Trophoblast cell (in vitro differentiated cells and primary cell): ENCODE measurements at regions not wholly inside any gene's neighbourhood (a gene's known extent, or its start where the extent isn't known, plus 50 kb on each side); places are given as distances from the start of the nearest gene placed in this dataset.

Source experiments
- DNase-seq, 2 donors: peaks; one replicate each; pipeline ENCODE4 v3.0.0-alpha.2; 2016
- H2AFZ ChIP-seq: 2 replicates; pipeline ENCODE4 v1.6.1; 2013; ENCODE audit warnings: low read length, moderate library complexity, mild to moderate bottlenecking; ENCODE audit not compliant: insufficient read depth, poor library complexity
- H2AK5ac ChIP-seq: 2 replicates; pipeline ENCODE4 v1.6.1; 2013; ENCODE audit warnings: mild to moderate bottlenecking, low read length
- H2BK120ac ChIP-seq: 2 replicates; pipeline ENCODE4 v1.6.1; 2013; ENCODE audit warnings: low read length, mild to moderate bottlenecking, moderate library complexity; ENCODE audit not compliant: insufficient read depth, poor library complexity
- H2BK12ac ChIP-seq: 2 replicates; pipeline ENCODE4 v1.6.1; 2013; ENCODE audit warnings: mild to moderate bottlenecking, low read length, moderate library complexity
- H2BK5ac ChIP-seq: 2 replicates; pipeline ENCODE4 v1.6.1; 2013; ENCODE audit warnings: low read length, low read depth, moderate library complexity, mild to moderate bottlenecking; ENCODE audit not compliant: poor library complexity
- H3K14ac ChIP-seq: 2 replicates; pipeline ENCODE4 v1.6.1; 2013; ENCODE audit warnings: mild to moderate bottlenecking, low read length
- H3K18ac ChIP-seq: 2 replicates; pipeline ENCODE4 v1.6.1; 2013; ENCODE audit warnings: mild to moderate bottlenecking, low read length
- H3K23ac ChIP-seq: 2 replicates; pipeline ENCODE4 v1.6.1; 2013; ENCODE audit warnings: low read length
- H3K27ac ChIP-seq: 2 replicates; pipeline ENCODE4 v1.5.1; 2013; ENCODE audit warnings: low read depth, mild to moderate bottlenecking, inconsistent platforms, low read length, moderate library complexity
- H3K27me3 ChIP-seq: 2 replicates; pipeline ENCODE4 v1.6.1; 2013; ENCODE audit warnings: inconsistent platforms, mild to moderate bottlenecking, low read length, moderate library complexity; ENCODE audit not compliant: insufficient read depth
- H3K36me3 ChIP-seq, 2 experiments: 1 replicate in 1 of 2; 2 replicates in 1 of 2; pipeline ENCODE4 v1.6.1; 2013; ENCODE audit warnings: low read length in 2 of 2, mild to moderate bottlenecking in 2 of 2, moderate library complexity in 1 of 2; ENCODE audit not compliant: insufficient read depth in 2 of 2, control insufficient read depth in 1 of 2
- H3K4ac ChIP-seq: 2 replicates; pipeline ENCODE4 v1.6.1; 2013; ENCODE audit warnings: low read depth, mild to moderate bottlenecking, low read length, moderate library complexity
- H3K4me1 ChIP-seq, 2 experiments: 1 replicate in 1 of 2; 2 replicates in 1 of 2; pipeline ENCODE4 v1.6.1; 2013; ENCODE audit warnings: low read length in 2 of 2, mild to moderate bottlenecking in 2 of 2, moderate library complexity in 1 of 2; ENCODE audit not compliant: insufficient read depth in 2 of 2, control insufficient read depth in 1 of 2
- H3K4me2 ChIP-seq: 2 replicates; pipeline ENCODE4 v1.6.1; 2013; ENCODE audit warnings: inconsistent platforms, mild to moderate bottlenecking, low read length, moderate library complexity
- H3K4me3 ChIP-seq: 2 replicates; pipeline ENCODE4 v1.5.1; 2013; ENCODE audit warnings: mild to moderate bottlenecking, low read depth, low read length, inconsistent platforms
- H3K79me1 ChIP-seq: one replicate; pipeline ENCODE4 v1.6.1; 2013; ENCODE audit warnings: low read length
- H3K79me2 ChIP-seq: 2 replicates; pipeline ENCODE4 v1.6.1; 2013; ENCODE audit warnings: low read length, mild to moderate bottlenecking; ENCODE audit not compliant: control insufficient read depth, insufficient read depth, poor library complexity
- H3K9ac ChIP-seq: 2 replicates; pipeline ENCODE4 v1.6.1; 2013; ENCODE audit warnings: mild to moderate bottlenecking, low read length
- H3K9me3 ChIP-seq: 2 replicates; pipeline ENCODE4 v1.6.1; 2013; ENCODE audit warnings: low read depth, mild to moderate bottlenecking, control low read depth, inconsistent platforms, low read length; ENCODE audit not compliant: insufficient read depth
- H4K12ac ChIP-seq: 2 replicates; pipeline ENCODE4 v1.6.1; 2013; ENCODE audit warnings: low read depth, mild to moderate bottlenecking, low read length, moderate library complexity
- H4K8ac ChIP-seq: 2 replicates; pipeline ENCODE4 v1.6.1; 2013; ENCODE audit warnings: low read depth, mild to moderate bottlenecking, low read length, moderate library complexity
- H4K91ac ChIP-seq: one replicate; pipeline ENCODE4 v1.6.1; 2013; ENCODE audit warnings: low read depth, mild to moderate bottlenecking, low read length, moderate library complexity
- WGBS: extraction: QIAGEN DNeasy Blood & Tissue Kit; methylation state at CpG from one replicate; pipeline ENCODE4 v1.1.7; 2013; ENCODE audit warnings: missing lambda C conversion rate; ENCODE audit not compliant: insufficient read length, insufficient coverage; ENCODE audit errors: extremely low coverage; 5-methylcytosine and 5-hydroxymethylcytosine counted together

DNA sequence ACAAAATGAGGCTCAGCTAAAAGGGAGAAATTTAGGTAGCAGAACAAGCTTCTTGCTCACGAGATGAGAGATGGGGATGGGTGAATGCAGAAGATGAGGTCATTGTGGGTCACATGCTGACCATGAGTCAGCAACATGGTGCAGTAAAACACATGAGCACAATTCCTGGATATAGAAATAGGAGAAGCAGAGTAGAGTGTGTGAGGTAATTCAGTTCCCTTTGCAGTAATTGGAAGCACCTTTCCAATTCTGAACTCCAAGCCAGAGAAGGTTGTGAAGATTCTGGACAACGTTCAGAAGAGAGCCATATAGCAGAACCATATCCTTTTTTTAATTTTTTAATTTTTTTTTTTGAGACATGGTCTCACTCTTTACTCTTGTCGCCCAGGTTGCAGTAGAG, 62.0 kb upstream of the LMNTD1 start:
- Histone ChIP-seq H4K8ac (no peak overlapping the region), H3K14ac (no peak overlapping the region), H4K91ac (no peak overlapping the region), H3K36me3 (no peaks in the 10 kb centered on the region), H2BK5ac (no peak overlapping the region), H3K27me3 (no peaks in the 10 kb centered on the region), H2AFZ (no peak overlapping the region), H3K79me2 (no peaks in the 10 kb centered on the region), H3K18ac (no peak overlapping the region), H3K9me3 (no peaks in the 10 kb centered on the region), H3K4me1 (no peaks in the 10 kb centered on the region), H2BK120ac (no peak overlapping the region), H2BK12ac (no peak overlapping the region), H3K27ac (no peak overlapping the region), H3K9ac (no peak overlapping the region), H2AK5ac (no peak overlapping the region), H3K79me1 (no peaks in the 10 kb centered on the region), H4K12ac (no peak overlapping the region), H3K4me3 (no peak overlapping the region), H3K4me2 (no peak overlapping the region), H3K23ac (no peak overlapping the region), H3K4ac (no peak overlapping the region)
- DNase-seq, result peak; percentile 17 to 52
- WGBS, result no CpG with 5 or more reads among the region's 3 CpGs

GRCh38 chr12:25616286-25616685, 63.2 kb upstream of the LMNTD1 start:
- H3K18ac ChIP-seq, result no peak overlapping the region
- H2BK12ac ChIP-seq, result no peak overlapping the region
- H3K36me3 ChIP-seq, result no peaks in the 10 kb centered on the region
- H2BK5ac ChIP-seq, result no peak overlapping the region
- H3K23ac ChIP-seq, result no peak overlapping the region
- H3K4me2 ChIP-seq, result no peak overlapping the region
- H3K79me2 ChIP-seq, result no peaks in the 10 kb centered on the region
- H4K8ac ChIP-seq, result no peak overlapping the region
- H3K14ac ChIP-seq, result no peak overlapping the region
- H3K27me3 ChIP-seq, result no peaks in the 10 kb centered on the region
- H4K12ac ChIP-seq, result no peak overlapping the region
- DNase-seq, result no peak
- no peak overlapping the region for H3K9ac ChIP-seq
- H3K79me1 ChIP-seq, result no peaks in the 10 kb centered on the region
- H4K91ac ChIP-seq, result no peak overlapping the region
- H3K27ac ChIP-seq, result no peak overlapping the region
- H2AFZ ChIP-seq, result no peak overlapping the region
- no peak overlapping the region for H3K4ac ChIP-seq
- WGBS, result no CpG with 5 or more reads among the region's 1 CpG
- H2AK5ac ChIP-seq, result no peak overlapping the region
- H2BK120ac ChIP-seq, result no peak overlapping the region
- H3K4me3 ChIP-seq, result no peak overlapping the region
- H3K9me3 ChIP-seq, result no peaks in the 10 kb centered on the region
- no peaks in the 10 kb centered on the region for H3K4me1 ChIP-seq

DNA sequence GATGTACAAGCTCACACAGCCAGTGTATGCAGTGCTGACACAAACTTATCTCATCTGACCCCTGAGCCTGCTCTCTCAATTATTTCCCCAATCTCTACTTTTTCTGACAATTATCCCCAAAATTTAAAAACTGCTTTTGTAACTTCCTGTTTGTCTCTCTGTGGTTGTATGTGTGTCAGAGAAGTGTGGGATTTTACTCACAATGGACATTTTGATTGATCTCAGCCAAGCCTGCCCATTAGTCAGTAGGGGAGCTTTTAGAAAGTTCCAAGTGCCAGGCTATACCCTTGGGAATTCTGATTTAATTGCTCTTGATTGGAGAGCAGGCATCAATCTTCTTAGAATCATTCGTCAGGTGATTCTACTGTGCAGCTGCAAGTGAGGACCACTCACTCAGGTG, 64.9 kb upstream of the LMNTD1 start:
- H3K79me2 ChIP-seq, result no peaks in the 10 kb centered on the region
- H2BK5ac ChIP-seq, result no peak overlapping the region
- H3K14ac ChIP-seq, result no peak overlapping the region
- no peak overlapping the region for H3K4ac ChIP-seq
- no CpG with 5 or more reads among the region's 1 CpG for WGBS
- H3K79me1 ChIP-seq, result no peaks in the 10 kb centered on the region
- H3K36me3 ChIP-seq, result no peaks in the 10 kb centered on the region
- H4K8ac ChIP-seq, result no peak overlapping the region
- no peak overlapping the region for H2AK5ac ChIP-seq
- no peak overlapping the region for H2BK12ac ChIP-seq
- H3K27ac ChIP-seq, result no peak overlapping the region
- no peak overlapping the region for H3K23ac ChIP-seq
- no peak overlapping the region for H4K12ac ChIP-seq
- no peak overlapping the region for H3K9ac ChIP-seq
- no peak overlapping the region for H3K4me2 ChIP-seq
- no peak overlapping the region for H3K18ac ChIP-seq
- no peaks in the 10 kb centered on the region for H3K9me3 ChIP-seq
- no peak overlapping the region for H3K4me3 ChIP-seq
- H3K27me3 ChIP-seq, result no peaks in the 10 kb centered on the region
- no peak overlapping the region for H2AFZ ChIP-seq
- no peak overlapping the region for H4K91ac ChIP-seq
- no peak overlapping the region for H2BK120ac ChIP-seq
- H3K4me1 ChIP-seq, result no peaks in the 10 kb centered on the region
- DNase-seq, result no peak

DNA sequence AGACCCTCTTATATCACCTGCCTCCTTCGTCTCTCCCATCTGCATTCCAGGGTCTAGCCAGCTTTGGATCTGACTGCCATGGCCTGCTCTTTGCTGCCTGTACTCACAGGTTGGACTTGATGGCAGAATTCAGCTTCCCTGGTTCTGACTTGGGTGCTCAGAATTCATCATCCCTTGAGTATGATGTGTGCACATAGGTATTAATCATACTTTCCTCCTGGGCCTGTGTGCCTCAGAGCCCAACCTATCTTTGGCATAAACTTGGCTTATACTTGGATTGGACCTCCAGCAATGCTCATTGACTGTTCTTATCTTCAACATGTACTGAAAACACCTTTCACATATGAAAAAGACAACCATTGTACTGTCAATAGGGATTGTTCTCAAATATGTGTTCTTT, 70.7 kb upstream of the LMNTD1 start:
- no peak for DNase-seq
- Histone ChIP-seq H3K4me2 (no peak overlapping the region), H3K4ac (no peak overlapping the region), H2BK120ac (no peak overlapping the region), H3K9me3 (no peaks in the 10 kb centered on the region), H3K14ac (no peak overlapping the region), H2BK5ac (no peak overlapping the region), H2BK12ac (no peak overlapping the region), H4K12ac (no peak overlapping the region), H3K79me2 (no peaks in the 10 kb centered on the region), H2AK5ac (no peak overlapping the region), H3K27ac (no peak overlapping the region), H3K4me3 (no peak overlapping the region), H3K4me1 (no peaks in the 10 kb centered on the region), H3K27me3 (no peaks in the 10 kb centered on the region), H3K79me1 (no peaks in the 10 kb centered on the region), H4K91ac (no peak overlapping the region), H4K8ac (no peak overlapping the region), H3K23ac (no peak overlapping the region), H3K9ac (no peak overlapping the region), H3K18ac (no peak overlapping the region), H3K36me3 (no peaks in the 10 kb centered on the region), H2AFZ (no peak overlapping the region)
- WGBS, result no CpG with 5 or more reads among the region's 1 CpG
